Osteoblast (primary cell): ENCODE measurements at regions not wholly inside any gene's neighbourhood (a gene's known extent, or its start where the extent isn't known, plus 50 kb on each side); places are given as distances from the start of the nearest gene placed in this dataset.

ENCODE experiments used
- DNase-seq: peaks from one replicate; pipeline ENCODE4 v3.0.0; 2011; ENCODE audit warnings: low spot score, mixed read lengths; ENCODE audit not compliant: insufficient read length; ENCODE audit errors: missing footprints
- H2AFZ ChIP-seq: 2 replicates; pipeline ENCODE4 v1.6.0; 2011; ENCODE audit warnings: mild to moderate bottlenecking, low read length
- H3K27ac ChIP-seq: 2 replicates; pipeline ENCODE4 v1.5.1; 2011; ENCODE audit warnings: mild to moderate bottlenecking, low read depth, low read length, moderate library complexity
- H3K27me3 ChIP-seq: 2 replicates; pipeline ENCODE4 v1.6.0; 2012; ENCODE audit warnings: mild to moderate bottlenecking, control low read depth, inconsistent platforms, low read length, moderate library complexity; ENCODE audit not compliant: insufficient read depth
- H3K36me3 ChIP-seq: 2 replicates; pipeline ENCODE4 v1.5.1; 2011; ENCODE audit warnings: mild to moderate bottlenecking, low read length, control low read depth, moderate library complexity; ENCODE audit not compliant: insufficient read depth
- H3K4me1 ChIP-seq: 2 replicates; pipeline ENCODE4 v1.5.1; 2011; ENCODE audit warnings: mild to moderate bottlenecking, low read length, control low read depth, moderate library complexity; ENCODE audit not compliant: insufficient read depth
- H3K4me2 ChIP-seq: 2 replicates; pipeline ENCODE4 v1.6.0; 2011; ENCODE audit warnings: mild to moderate bottlenecking, low read length; ENCODE audit not compliant: insufficient read depth
- H3K4me3 ChIP-seq: fragments of 200-600 bp; sonication (generic); 3 replicates; pipeline ENCODE4 v1.5.1; 2012; ENCODE audit warnings: mild to moderate bottlenecking, low read length, inconsistent platforms; ENCODE audit not compliant: insufficient read depth
- H3K79me2 ChIP-seq: 2 replicates; pipeline ENCODE4 v1.6.0; 2012; ENCODE audit warnings: mild to moderate bottlenecking, low read length, control low read depth, inconsistent platforms; ENCODE audit not compliant: insufficient read depth
- H3K9me3 ChIP-seq: 2 replicates; pipeline ENCODE4 v1.5.1; 2011; ENCODE audit warnings: low read depth, low read length, control low read depth
- H4K20me1 ChIP-seq: 2 replicates; pipeline ENCODE4 v1.6.0; 2012; ENCODE audit warnings: mild to moderate bottlenecking, low read length, control low read depth; ENCODE audit not compliant: insufficient read depth
- CTCF ChIP-seq: IDR thresholded peaks from 2 replicates; pipeline ENCODE4 v1.5.1; 2011; ENCODE audit warnings: mild to moderate bottlenecking, low read depth, low read length, moderate library complexity; ENCODE audit errors: extremely low read depth

- H4K20me1 ChIP-seq = no peaks in the 10 kb centered on the region
- H2AFZ ChIP-seq = peak overlapping the region; percentile 48
- no peak overlapping the region for H3K4me2 ChIP-seq
- no peaks in the 10 kb centered on the region for H3K27me3 ChIP-seq
- no peak for DNase-seq
- no peaks in the 10 kb centered on the region for H3K4me1 ChIP-seq
- no peak for TF ChIP-seq CTCF
- no peaks in the 10 kb centered on the region for H3K79me2 ChIP-seq
- no peak overlapping the region for H3K27ac ChIP-seq
- no peaks in the 10 kb centered on the region for H3K9me3 ChIP-seq
- H3K4me3 ChIP-seq = no peak overlapping the region
- no peaks in the 10 kb centered on the region for H3K36me3 ChIP-seq
These were observed 218.9 kb upstream of the TANK start for GRCh38 chr2:160941290-160941846.

- H3K79me2 ChIP-seq = no peaks in the 10 kb centered on the region
- H3K4me2 ChIP-seq = no peak overlapping the region
- no peaks in the 10 kb centered on the region for H3K36me3 ChIP-seq
- no peak overlapping the region for H3K27ac ChIP-seq
- H3K27me3 ChIP-seq = no peaks in the 10 kb centered on the region
- no peak overlapping the region for H2AFZ ChIP-seq
- no peaks in the 10 kb centered on the region for H3K4me1 ChIP-seq
- H3K4me3 ChIP-seq = no peak overlapping the region
- peak; percentile 22 for DNase-seq
- H4K20me1 ChIP-seq = no peaks in the 10 kb centered on the region
- no peaks in the 10 kb centered on the region for H3K9me3 ChIP-seq
- no peak for TF ChIP-seq CTCF
These were observed 217.6 kb upstream of the TANK start for GRCh38 chr2:160942476-160943142.

- Histone ChIP-seq H3K4me2 (no peak overlapping the region), H3K9me3 (no peaks in the 10 kb centered on the region), H3K4me1 (no peaks in the 10 kb centered on the region), H3K79me2 (no peaks in the 10 kb centered on the region), H3K4me3 (no peak overlapping the region), H3K27ac (no peak overlapping the region), H3K27me3 (no peaks in the 10 kb centered on the region), H2AFZ (no peak overlapping the region), H4K20me1 (no peaks in the 10 kb centered on the region), H3K36me3 (no peaks in the 10 kb centered on the region)
- TF ChIP-seq CTCF = no peak
- DNase-seq = no peak
These were observed 216.8 kb upstream of the TANK start for GRCh38 chr2:160943414-160943813.

GRCh38 chr2:160952464-160953254 is 207.6 kb upstream of the TANK start:
- Histone ChIP-seq H3K4me1 (peaks cover 2% of the 10 kb centered on the region), H3K27me3 (no peaks in the 10 kb centered on the region), H3K36me3 (no peaks in the 10 kb centered on the region), H4K20me1 (no peaks in the 10 kb centered on the region), H3K9me3 (no peaks in the 10 kb centered on the region), H3K4me3 (peak overlapping the region; percentile 53), H3K27ac (no peak overlapping the region), H3K79me2 (no peaks in the 10 kb centered on the region), H3K4me2 (peak overlapping the region; percentile 64), H2AFZ (peak overlapping the region; percentile 79)
- no peak for TF ChIP-seq CTCF
- DNase-seq = no peak
